Islet of Langerhans (tissue), 1 donor: ENCODE measurements at regions not wholly inside any gene's neighbourhood (a gene's known extent, or its start where the extent isn't known, plus 50 kb on each side); places are given as distances from the start of the nearest gene placed in this dataset.
A peak's percentile ranks its signal among the peaks of the same experiment; 100 is the strongest.
"Not testable (repeated sequence)": the region's sequence is repeated elsewhere in the genome, so short reads cannot be mapped to it uniquely, and the experiment has no call there.

Experiments
- FAIRE-seq: peaks from one replicate; lab custom pipeline; 2011; peaks lifted over from hg19 to GRCh38; lab: Jason Lieb, UNC

- FAIRE-seq, result peak; percentile 92
These were observed 85.2 kb upstream of the SIPA1L2 start for GRCh38 chr1:232715154-232715553.

- FAIRE-seq, result not testable (repeated sequence)
These were observed 87.3 kb upstream of the MAP10 start for GRCh38 chr1:232717911-232718310.

- no peak for FAIRE-seq
These were observed 86.0 kb upstream of the MAP10 start for GRCh38 chr1:232718928-232719927.

- no peak for FAIRE-seq
These were observed 82.6 kb upstream of the MAP10 start for GRCh38 chr1:232722626-232723025.

GRCh38 chr1:232725305-232726047, 79.7 kb upstream of the MAP10 start:
- no peak for FAIRE-seq

- FAIRE-seq, result no peak
These were observed 79.0 kb upstream of the MAP10 start for GRCh38 chr1:232726048-232726779.

GRCh38 chr1:232728507-232729263, 76.5 kb upstream of the MAP10 start:
- FAIRE-seq, result no peak

GRCh38 chr1:232732344-232732910, 72.8 kb upstream of the MAP10 start:
- peak; percentile 17 for FAIRE-seq

- no peak for FAIRE-seq
These were observed 67.3 kb upstream of the MAP10 start for GRCh38 chr1:232737917-232738316.

GRCh38 chr1:232743999-232744398, 61.2 kb upstream of the MAP10 start:
- FAIRE-seq, result no peak

GRCh38 chr1:232744847-232745246, 60.4 kb upstream of the MAP10 start:
- no peak for FAIRE-seq

GRCh38 chr1:232745698-232746097, 59.5 kb upstream of the MAP10 start:
- not testable (repeated sequence) for FAIRE-seq

- FAIRE-seq, result no peak
These were observed 56.3 kb upstream of the MAP10 start for GRCh38 chr1:232748910-232749368.

- FAIRE-seq, result no peak
These were observed 53.6 kb upstream of the MAP10 start for GRCh38 chr1:232751393-232752140.

- FAIRE-seq, result no peak
These were observed 52.9 kb upstream of the MAP10 start for GRCh38 chr1:232752365-232752764.

GRCh38 chr1:232754930-232755329, 50.3 kb upstream of the MAP10 start:
- FAIRE-seq, result no peak
